Right hindlimb (tissue), 1 donor: ENCODE measurements at regions not wholly inside any gene's neighbourhood (a gene's known extent, or its start where the extent isn't known, plus 50 kb on each side); places are given as distances from the start of the nearest gene placed in this dataset.
"Not testable (repeated sequence)": the region's sequence is repeated elsewhere in the genome, so short reads cannot be mapped to it uniquely, and the experiment has no call there.

Experiments used
- DNase-seq: peaks from one replicate; pipeline ENCODE4 v3.0.0-alpha.2; 2018

DNA sequence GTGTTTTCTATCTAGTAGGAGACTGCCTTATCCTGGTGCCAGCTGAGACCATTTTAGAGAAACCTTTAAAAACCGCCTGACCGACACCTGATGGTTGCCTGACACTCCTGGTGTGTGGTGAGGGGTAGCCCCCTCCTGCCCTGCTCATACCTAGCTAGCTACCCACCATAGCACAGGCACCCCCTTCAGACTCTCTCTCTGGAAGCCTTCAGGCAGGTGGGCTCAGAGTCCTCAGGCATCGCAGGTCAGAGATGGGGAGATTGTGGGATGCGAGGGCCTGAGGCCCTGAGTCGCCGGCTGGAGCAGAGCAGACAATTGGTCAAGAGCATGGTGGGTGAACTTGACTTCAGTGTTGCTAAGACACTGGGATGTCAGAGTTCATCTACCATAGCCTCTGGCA is 424.6 kb downstream of the BRD1 start:
- no peak for DNase-seq

- no peak for DNase-seq
Observed at GRCh38 chr22:49402169-49402568, 425.5 kb downstream of the BRD1 start.

DNA sequence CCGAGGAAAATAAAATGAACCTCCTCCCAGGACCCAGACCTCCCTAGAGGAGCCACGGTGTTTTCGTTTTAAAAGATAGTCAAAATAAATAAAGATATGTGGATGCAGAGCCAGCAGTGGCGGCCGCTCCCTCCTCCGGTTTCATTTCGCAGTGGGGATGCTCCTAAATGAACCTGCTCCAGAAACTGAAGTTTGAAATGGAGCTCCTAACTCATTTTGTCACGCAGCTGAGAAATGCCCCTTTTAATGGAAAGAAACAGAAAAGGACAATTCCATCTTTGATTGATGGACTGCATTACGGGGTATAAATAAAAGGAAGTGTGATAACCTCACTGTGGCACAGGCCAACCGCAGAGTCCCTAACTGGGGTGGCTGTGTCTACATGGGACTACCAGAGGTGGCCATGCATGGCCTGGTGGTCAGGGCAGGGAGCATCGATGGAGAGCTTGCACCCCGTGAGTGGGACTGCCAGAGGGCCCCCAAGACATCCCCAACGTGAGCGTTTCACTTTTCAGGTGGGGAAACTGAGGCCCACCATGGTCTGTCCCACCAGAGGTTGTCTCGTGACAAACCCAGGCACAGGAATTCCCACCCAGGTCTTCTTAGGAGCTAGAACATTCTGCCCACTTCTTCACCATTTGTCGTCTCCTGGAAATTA is 426.6 kb downstream of the BRD1 start:
- no peak for DNase-seq

GRCh38 chr22:49400136-49400940 is 427.3 kb downstream of the BRD1 start:
- no peak for DNase-seq

DNA sequence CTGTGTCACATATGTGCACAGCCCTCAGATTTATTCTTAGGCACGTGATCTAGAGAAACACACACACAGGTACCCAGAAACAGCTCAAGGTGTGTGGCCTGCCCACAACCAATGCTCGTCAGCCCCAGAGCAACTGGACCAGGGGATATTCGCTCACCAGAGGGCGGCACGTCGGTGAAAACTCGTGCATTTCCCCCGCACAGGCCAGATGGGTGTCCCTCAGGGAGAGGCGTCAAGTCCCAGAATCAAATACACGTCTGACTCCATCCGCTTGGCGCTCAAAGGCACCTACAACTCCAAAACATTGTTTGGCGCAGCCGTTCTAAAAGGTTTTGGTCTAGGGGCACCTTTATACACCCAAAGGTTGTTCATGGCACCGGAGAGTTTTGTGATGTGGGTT is 429.0 kb downstream of the BRD1 start:
- DNase-seq, result no peak

GRCh38 chr22:49398115-49398514 is 429.6 kb downstream of the BRD1 start:
- DNase-seq, result no peak

DNA sequence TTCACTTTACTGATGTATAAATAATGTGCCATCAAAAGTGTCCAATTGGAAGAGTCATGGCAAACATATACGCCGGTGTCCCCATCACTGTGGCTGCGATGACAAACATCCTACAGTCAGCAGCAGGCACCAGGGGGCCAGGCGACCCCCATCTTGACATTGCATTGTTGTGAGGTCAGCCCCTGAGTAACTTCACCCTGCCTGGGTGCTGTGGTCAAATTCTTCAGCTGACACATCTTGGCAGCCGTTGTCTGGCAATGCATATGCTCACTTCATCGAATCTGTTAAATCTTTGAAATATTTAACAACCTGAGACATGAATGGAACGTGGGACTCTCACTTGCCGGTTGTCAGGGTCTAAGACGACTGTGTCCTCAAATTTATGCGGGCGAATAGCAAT is 430.9 kb downstream of the BRD1 start:
- DNase-seq, result no peak

DNA sequence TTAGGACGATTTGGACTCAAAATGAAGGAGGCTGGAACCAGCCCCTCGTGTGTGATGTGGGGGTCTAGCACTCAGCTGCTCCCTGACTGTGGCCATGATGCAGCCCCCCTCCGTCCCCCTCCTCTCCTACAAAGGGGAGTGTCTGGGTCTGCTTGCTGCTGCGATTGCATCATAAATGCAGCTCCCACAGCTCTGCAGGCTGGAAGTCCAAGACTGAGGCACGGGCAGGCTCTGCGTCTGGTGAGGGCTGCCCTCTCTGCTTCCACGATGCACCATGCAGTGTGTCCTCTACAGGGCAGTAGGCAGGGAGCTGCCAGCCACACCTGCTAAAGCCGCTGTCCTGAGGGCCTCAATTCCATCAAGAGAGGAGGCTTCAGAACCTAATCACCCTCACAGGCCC is 432.1 kb downstream of the BRD1 start:
- no peak for DNase-seq

GRCh38 chr22:49395062-49395461 is 432.6 kb downstream of the BRD1 start:
- DNase-seq, result not testable (repeated sequence)

GRCh38 chr22:49394116-49394785 is 433.4 kb downstream of the BRD1 start:
- no peak for DNase-seq

DNA sequence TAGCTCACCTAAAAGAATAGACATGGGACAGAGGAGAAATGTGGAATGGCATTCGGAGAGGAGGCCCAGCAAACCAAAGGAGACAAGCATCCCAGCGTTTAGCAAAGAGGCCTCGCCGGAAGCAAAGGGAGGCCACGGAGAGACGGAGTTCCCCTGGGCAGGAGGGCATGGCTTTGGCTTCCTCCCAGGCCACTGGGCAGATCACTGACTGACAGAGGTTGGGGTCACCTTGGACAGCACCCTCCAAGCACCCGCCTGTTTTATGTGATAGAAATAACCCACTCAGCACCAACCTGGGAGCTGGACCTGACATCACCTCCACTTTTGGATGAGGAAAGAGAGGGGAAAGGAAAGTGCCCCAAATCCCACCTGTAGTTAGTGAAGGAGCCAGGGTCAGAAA is 434.1 kb downstream of the BRD1 start:
- no peak for DNase-seq

GRCh38 chr22:49392841-49393510 is 434.7 kb downstream of the BRD1 start:
- DNase-seq, result no peak

DNA sequence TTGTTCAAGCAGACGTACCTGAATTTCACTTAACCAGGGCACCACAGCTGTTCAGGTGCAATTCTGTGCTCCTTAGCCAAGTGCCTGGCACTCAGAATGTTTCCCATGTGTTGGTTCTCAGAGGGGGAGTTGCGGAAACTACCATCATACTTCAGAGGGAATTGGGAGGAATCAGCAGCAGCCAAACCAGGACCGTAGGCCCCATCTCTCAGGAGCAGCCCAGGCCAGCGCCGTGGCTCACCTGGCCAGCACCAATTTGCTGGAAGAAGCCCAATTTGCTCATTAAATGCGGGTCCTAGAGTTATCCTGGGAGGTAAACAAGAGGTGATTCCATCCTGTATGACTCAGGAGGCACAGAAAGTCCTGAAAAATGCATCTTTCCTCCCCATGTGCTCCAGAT is 435.4 kb downstream of the BRD1 start:
- DNase-seq, result no peak

DNA sequence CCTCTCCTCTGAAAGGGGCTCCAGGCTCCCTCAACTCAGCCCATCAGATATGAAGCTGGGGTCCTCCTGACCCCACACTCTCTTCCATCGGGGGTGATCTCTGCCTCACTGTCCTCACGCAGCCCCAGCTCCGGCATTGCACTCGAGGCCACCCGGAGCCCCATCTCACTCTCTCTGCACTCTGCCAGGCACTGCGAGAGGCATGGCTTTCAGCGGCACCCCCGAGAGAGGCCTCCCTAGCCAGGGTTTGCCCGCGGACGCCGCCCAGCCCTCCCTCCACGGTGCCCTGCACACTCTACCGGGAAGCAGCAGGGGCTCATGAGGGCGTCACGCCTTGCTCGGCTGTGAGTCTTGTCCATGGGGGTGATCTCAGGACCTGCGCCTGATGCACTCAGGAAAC is 436.2 kb downstream of the BRD1 start:
- DNase-seq, result no peak

- DNase-seq, result no peak
Observed at GRCh38 chr22:49390954-49391353, 436.7 kb downstream of the BRD1 start.

GRCh38 chr22:49383909-49384308 is 443.8 kb downstream of the BRD1 start:
- not testable (repeated sequence) for DNase-seq

DNA sequence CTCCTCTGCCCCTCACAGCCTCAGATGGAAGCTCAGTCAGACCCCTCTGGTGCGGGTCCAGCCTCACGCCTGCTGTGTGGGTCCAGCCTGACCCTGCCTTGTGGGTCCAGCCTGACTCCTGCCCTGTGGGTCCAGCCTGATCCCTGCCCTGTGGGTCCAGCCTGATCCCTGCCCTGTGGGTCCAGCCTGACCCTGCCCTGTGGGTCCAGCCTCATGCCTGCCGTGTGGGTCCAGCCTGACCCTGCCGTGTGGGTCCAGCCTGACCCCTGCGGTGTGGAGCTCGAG is 445.3 kb downstream of the BRD1 start:
- DNase-seq, result no peak

- no peak for DNase-seq
Observed at GRCh38 chr22:49381595-49382450, 445.9 kb downstream of the BRD1 start.

DNA sequence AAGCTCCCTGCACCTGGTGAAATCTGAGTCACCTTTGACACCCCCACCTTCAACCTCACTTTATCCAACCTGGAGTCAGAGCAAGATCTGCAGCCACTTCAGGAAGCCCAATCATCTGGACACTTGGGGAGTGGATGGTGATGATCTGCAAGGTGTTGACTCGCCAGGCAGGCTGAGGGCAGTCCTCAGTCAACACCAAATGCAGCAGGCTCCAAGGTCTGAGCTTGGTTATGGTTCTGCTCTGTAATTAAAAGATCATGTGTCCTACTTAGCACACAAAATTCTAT is 446.9 kb downstream of the BRD1 start:
- no peak for DNase-seq

GRCh38 chr22:49380095-49380827 is 447.4 kb downstream of the BRD1 start:
- DNase-seq, result no peak

- DNase-seq, result no peak
Observed at GRCh38 chr22:49377306-49377705, 450.4 kb downstream of the BRD1 start.

GRCh38 chr22:49373801-49374226 is 453.9 kb downstream of the BRD1 start:
- DNase-seq, result no peak
